Fibroblast of skin of scalp (primary cell): ENCODE measurements at regions not wholly inside any gene's neighbourhood (a gene's known extent, or its start where the extent isn't known, plus 50 kb on each side); places are given as distances from the start of the nearest gene placed in this dataset.

ENCODE experiments used
- DNase-seq: peaks from one replicate; pipeline ENCODE4 v3.0.0-alpha.2; 2013

DNA sequence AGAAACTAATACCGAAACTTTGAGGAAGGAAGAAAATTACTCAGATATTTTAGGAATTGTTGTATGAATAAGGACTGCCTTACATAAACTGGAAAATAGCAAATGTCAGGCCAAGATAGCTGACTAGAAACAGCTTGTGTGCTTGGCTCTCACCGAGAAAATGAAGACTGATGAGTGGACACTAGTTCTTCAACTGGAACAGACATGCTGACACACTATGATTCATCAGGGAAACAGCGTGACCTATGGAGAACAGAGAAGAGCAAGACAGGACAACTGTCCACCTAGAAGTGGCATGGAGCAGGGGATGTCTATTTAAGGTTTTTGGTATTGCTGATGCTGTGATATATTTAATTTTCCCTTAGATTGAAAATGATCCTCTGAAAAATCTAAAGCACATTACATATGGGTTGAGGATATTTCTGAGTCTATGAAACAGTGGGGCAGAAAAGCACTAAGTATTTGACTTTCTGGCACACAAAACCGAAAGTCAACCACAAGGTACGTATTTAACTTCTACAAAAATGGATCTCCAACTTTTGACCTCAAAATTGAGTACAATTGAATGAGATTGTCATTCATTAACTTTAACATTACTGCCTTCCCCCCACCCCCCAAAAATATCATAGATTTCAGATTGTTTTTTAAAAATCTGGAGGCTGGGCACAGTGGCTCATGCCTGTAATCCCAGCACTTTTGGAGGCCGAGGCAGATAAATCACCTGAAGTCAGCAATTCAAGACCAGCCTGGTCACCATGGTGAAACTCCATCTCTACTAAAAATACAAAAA lies 863.2 kb downstream of the LRFN5 start:
- DNase-seq = no peak

DNA sequence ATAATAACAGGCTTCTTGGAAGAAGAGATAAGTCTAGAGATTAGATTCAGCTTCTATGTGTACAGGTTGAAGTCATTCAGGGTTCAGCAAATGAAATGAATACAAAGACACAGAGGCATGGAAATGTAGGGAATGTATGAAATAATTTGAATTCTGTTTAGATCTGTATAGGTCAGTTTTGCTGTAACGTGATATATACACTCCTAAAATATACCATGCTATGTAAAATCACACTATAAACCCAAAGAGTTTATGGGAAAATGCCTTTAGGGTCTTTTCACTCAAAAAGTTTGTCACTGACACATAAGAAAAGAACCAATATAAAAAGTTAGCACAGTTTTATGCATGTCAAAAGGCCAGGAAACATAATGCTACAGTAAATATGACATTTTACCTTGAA lies 854.0 kb downstream of the LRFN5 start:
- DNase-seq = no peak

- no peak for DNase-seq
These were observed 852.6 kb downstream of the LRFN5 start for GRCh38 chr14:42459171-42459685.

DNA sequence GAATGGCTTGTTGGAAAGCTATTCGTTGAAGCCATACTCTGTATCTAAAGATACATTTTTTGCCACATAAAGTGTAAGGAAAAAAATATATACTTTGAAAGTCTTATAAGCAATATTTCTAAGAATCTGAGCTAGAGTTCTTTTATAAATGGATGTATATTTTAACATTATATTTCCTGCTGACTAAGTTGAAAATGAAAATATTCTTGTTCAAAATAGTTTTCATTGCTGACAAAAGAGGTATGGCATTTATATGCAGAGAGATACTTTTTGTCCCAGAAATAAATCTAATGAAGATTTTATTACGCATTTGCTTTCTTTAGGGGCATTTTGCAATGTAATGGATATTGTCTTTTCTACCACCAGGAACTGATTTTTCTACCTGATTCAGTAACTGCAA lies 834.9 kb downstream of the LRFN5 start:
- no peak for DNase-seq

GRCh38 chr14:42437809-42438208 lies 831.1 kb downstream of the LRFN5 start:
- DNase-seq = no peak

DNA sequence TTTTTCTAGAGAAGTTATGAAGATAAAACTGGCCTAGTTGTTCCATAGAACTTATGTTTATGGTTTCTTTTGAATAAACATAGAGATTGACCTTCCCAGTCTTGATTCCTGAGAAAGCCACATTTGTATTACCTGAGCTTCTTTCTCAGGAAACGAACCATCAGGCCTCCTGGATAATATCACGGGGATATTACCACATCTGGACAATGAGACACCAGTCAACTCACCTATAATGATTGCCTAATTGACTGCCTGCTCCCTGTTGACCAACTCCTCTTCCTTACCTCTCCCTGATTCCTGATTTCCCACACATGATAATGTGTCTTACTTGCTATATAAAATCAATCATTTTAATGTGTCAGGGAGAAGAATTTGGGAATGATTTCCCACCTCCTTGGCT lies 822.7 kb downstream of the LRFN5 start:
- no peak for DNase-seq

- no peak for DNase-seq
These were observed 822.3 kb downstream of the LRFN5 start for GRCh38 chr14:42428996-42429395.

DNA sequence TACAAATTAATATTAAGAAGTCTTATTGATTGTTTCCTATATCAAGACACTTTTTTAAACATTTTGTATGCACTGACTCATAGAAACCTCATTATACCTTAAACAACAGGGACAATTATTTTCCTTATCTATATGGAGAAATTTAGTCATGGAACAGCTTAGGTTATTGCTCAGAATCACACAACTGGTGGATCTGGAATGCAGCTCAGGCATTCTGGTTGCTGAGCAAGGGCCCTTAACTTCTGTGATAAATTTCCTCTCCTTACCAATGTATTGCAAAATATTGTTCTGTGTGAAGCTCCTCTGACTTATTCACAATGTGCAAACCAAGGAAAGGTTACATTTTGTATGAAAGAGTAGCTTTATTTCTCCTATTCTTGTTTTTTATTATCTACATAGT lies 817.8 kb downstream of the LRFN5 start:
- no peak for DNase-seq

- no peak for DNase-seq
These were observed 814.9 kb downstream of the LRFN5 start for GRCh38 chr14:42421377-42422078.

DNA sequence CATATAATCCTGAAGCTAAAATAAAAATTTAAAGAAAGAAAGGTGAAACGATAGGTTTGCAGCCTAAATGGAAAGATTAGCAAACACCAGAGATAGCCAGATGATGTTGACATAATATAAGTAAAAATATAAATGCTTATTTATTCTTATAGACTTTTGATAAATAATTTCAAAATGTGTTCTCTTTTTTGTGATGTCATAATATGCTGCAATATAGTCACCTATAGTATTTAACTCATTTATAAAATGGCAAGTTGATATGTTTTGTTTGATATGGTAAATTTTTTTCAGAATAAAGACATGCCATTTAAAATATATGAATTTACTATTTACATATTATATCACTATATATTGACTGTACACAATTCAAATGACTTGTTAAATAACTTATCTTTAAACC lies 813.4 kb downstream of the LRFN5 start:
- DNase-seq = no peak

DNA sequence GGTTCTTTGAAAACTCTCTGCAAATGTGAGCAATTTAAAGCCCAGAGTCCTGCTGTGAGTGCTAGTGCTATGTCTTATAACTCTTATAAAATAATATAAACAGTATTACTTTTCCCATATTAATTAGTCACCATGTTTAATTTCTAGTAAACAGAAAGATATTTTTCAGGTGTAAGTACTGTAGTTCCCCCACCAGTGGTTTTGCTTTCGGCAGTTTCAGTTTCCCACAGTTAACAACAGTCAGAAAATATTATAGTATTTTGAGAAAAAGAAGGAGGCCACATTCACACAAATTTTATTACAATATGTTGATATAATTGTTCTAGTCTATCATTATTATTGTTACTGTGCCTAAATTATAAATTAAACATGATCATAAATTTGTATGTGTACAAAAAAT lies 800.5 kb downstream of the LRFN5 start:
- no peak for DNase-seq

DNA sequence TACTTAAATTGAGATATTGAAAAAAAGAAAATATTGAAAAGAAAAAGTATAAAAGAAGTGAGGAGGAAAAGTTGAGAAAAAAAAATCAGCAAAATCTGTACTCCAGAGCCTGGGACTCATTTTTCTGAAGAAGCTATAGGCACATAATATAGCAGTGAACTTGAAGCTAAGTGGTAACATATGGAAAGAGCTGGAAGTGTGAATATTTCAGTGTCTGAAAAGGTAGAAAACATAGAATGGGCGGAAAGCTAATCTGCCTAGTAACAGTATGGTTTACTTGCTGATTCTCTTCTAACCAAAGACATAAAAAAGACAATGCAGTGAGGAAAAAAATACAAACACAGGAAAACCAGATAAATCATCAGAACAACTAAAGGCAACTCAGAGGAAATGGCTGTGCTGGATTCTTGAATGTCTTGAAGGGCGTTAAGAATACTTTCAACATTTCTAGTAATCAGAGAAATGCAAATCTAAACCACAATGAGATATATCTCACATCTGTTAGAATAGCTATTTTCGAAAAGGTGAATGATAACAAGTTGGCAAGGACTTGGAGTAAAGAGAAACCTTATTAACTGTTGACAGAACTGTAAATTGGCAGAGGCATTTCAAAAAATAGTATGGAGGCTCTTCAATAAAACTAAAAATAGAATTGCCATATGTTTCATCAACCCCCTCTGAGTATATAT lies 784.6 kb downstream of the LRFN5 start:
- no peak for DNase-seq

GRCh38 chr14:42378880-42379279 lies 772.2 kb downstream of the LRFN5 start:
- DNase-seq = no peak

- no peak for DNase-seq
These were observed 771.6 kb downstream of the LRFN5 start for GRCh38 chr14:42378274-42378673.

DNA sequence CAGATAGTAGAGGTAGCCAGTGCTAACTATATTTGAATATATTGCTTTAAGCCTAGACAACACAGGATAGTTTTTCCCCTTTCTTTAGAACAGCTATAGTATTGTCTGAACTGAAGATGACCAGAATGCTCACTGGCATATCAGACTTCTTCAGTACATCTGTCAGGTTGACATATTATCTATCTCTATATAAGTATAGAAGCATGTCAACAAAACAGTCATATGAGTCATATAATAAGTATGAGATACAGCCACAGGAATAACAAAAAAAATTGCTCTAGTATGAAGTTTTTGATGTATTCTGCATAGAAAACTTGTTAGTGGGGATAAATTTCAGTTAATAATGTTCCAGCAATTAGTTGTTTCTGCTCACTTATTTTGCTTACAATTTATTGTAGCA lies 767.7 kb downstream of the LRFN5 start:
- no peak for DNase-seq

GRCh38 chr14:42370056-42370455 lies 763.4 kb downstream of the LRFN5 start:
- DNase-seq = no peak

- DNase-seq = no peak
These were observed 761.6 kb downstream of the LRFN5 start for GRCh38 chr14:42368234-42368633.

- DNase-seq = no peak
These were observed 746.6 kb downstream of the LRFN5 start for GRCh38 chr14:42353315-42353714.

GRCh38 chr14:42335918-42336317 lies 729.2 kb downstream of the LRFN5 start:
- DNase-seq = no peak

- no peak for DNase-seq
These were observed 728.3 kb downstream of the LRFN5 start for GRCh38 chr14:42334931-42335330.

DNA sequence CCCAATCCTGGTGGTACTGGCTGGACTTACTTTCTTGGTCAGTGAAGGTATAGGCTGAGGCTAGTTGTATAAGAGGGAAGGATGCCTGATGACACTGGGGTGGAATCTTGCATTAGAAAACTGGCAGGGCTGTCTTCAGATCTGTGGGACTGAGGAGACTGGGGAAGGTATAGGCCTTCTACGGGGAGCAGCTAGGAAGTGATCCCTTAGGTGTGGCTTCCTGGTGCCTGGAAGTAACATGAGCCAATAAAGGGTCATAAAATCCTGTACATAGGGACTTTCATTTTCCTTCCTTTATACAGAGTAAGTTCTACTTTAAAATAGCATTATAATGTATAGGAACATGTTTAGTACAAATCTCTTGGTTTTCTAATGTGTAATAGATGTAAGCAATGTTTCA lies 716.8 kb downstream of the LRFN5 start:
- no peak for DNase-seq

DNA sequence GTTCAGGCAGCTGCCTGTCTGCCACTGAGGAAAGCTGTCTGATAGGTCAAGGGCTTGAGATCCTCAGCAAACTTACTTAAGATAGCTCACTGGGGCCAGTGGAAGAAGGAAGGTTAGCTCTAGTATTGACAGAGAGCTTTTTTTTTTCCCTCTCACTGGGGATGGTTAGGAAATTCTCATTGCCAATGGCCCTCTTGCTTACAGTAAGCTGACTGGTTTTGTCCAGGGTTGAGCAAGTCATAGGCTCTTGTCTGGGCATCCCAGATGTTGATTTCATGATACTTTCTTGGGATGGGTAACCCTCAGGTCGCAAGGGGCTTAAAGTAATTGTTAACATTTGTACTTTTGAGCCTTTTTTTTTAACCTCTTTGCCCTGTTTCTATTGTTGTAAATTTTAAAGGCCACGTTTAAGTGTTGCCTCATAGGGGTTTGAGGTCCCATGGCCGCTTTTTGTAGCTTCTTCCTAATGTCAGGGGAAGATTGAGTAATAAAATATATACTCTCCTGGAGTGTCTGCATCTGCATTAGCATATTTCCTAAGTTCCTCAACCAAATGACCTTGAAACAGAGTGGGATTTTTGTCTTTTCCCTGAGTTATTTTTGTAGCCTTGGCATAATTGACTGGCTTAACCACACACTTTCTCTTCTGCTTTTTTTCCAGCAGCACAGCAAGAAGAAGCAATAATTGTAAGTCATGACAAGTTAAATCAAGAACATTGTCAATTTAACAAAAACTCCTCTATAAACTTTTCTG lies 716.0 kb downstream of the LRFN5 start:
- DNase-seq = no peak

GRCh38 chr14:42319996-42320395 lies 713.3 kb downstream of the LRFN5 start:
- DNase-seq = no peak
